B cell (primary cell): ENCODE measurements at regions not wholly inside any gene's neighbourhood (a gene's known extent, or its start where the extent isn't known, plus 50 kb on each side); places are given as distances from the start of the nearest gene placed in this dataset.

ENCODE experiments used
- ATAC-seq: fragments of 200-7000 bp; cut with Tn5 transposase; one replicate; pipeline ENCODE4 v1.10.0; 2021; ENCODE audit warnings: low read depth, mild to moderate bottlenecking, moderate number of reproducible peaks, moderate library complexity
- CTCF ChIA-PET: fragments of 350-600 bp; sonication (Branson Sonifier 250); formaldehyde crosslinking; loops from one replicate; lab custom pipeline; 2021; ENCODE audit warnings: antibody characterized with exemption, inconsistent platforms; lab: Charles Lee
- POLR2A ChIA-PET: fragments of 350-600 bp; sonication (Branson Sonifier 250); formaldehyde crosslinking; loops from one replicate; lab custom pipeline; 2021; ENCODE audit warnings: antibody characterized with exemption; lab: Charles Lee
- DNase-seq: peaks from one replicate; pipeline ENCODE4 v3.0.0; 2013
- H2AFZ ChIP-seq: 2 replicates; pipeline ENCODE4 v1.6.1; 2012; ENCODE audit warnings: mild to moderate bottlenecking, low read depth, low read length; ENCODE audit not compliant: insufficient read depth, poor library complexity, severe bottlenecking
- H3K27ac ChIP-seq, 2 donors: 1 replicate in 1 of 2; 2 replicates in 1 of 2; pipeline ENCODE4 v1.5.1; 2012 to 2013; ENCODE audit warnings: low read length in 2 of 2, mild to moderate bottlenecking in 2 of 2, moderate library complexity in 1 of 2
- H3K27me3 ChIP-seq, 4 experiments: fragments of 200-600 bp in 1 of 4; sonication (generic) in 1 of 4; replicated peaks in 1 of 4; 1 replicate in 2 of 4; 2 replicates in 2 of 4; pipeline versions ENCODE4 v1.6.1 to v1.7.0; 2013 to 2016; ENCODE audit warnings: low read length in 3 of 4, mild to moderate bottlenecking in 2 of 4, mixed read lengths in 1 of 4, moderate library complexity in 1 of 4; ENCODE audit not compliant: insufficient read depth in 4 of 4, control insufficient read depth in 3 of 4; ENCODE audit errors: control extremely low read depth in 1 of 4
- H3K36me3 ChIP-seq, 2 experiments: replicated peaks in 1 of 2; 1 replicate in 1 of 2; 2 replicates in 1 of 2; pipeline versions ENCODE4 v1.6.1 to v1.7.1; 2013; ENCODE audit warnings: low read length in 1 of 2; ENCODE audit not compliant: insufficient read depth in 2 of 2, control insufficient read depth in 1 of 2; ENCODE audit errors: control extremely low read depth in 1 of 2, extremely low read depth in 1 of 2
- H3K4me1 ChIP-seq, 2 donors: fragments of 200-600 bp in 1 of 2; sonication (generic) in 1 of 2; 1 replicate in 1 of 2; 2 replicates in 1 of 2; pipeline versions ENCODE4 v1.5.1 to v1.6.1; 2013 to 2017; ENCODE audit warnings: low read length in 2 of 2; ENCODE audit not compliant: control insufficient read depth in 2 of 2, insufficient read depth in 2 of 2
- H3K4me2 ChIP-seq: replicated peaks from 2 replicates; pipeline ENCODE3; 2012; ENCODE audit warnings: mild to moderate bottlenecking, low read depth, low read length; ENCODE audit not compliant: poor library complexity, severe bottlenecking
- H3K4me3 ChIP-seq, 5 experiments: fragments of 200-600 bp in 1 of 5; sonication (generic) in 1 of 5; 1 replicate in 3 of 5; 2 replicates in 2 of 5; pipeline versions ENCODE4 v1.5.1 to v1.7.0; 2011 to 2016; ENCODE audit warnings: low read length in 4 of 5, mild to moderate bottlenecking in 4 of 5, low read depth in 2 of 5, control low read depth in 1 of 5, moderate library complexity in 1 of 5; ENCODE audit not compliant: insufficient read depth in 1 of 5; ENCODE audit errors: control extremely low read depth in 1 of 5, extremely low read depth in 1 of 5
- H3K79me2 ChIP-seq: fragments of 200-600 bp; sonication (generic); one replicate; pipeline ENCODE4 v1.6.0; 2016; ENCODE audit warnings: low read length; ENCODE audit not compliant: control insufficient read depth, insufficient read depth
- H3K9ac ChIP-seq: fragments of 200-600 bp; sonication (generic); 2 replicates; pipeline ENCODE4 v1.6.1; 2017; ENCODE audit warnings: mild to moderate bottlenecking, low read length, moderate library complexity
- H3K9me3 ChIP-seq, 3 donors: one replicate each; pipeline versions ENCODE4 v1.6.1 to v1.7.1; 2013; ENCODE audit warnings: low read length in 2 of 3; ENCODE audit not compliant: control insufficient read depth in 2 of 3, insufficient read depth in 1 of 3; ENCODE audit errors: control extremely low read depth in 1 of 3
- H4K20me1 ChIP-seq: 2 replicates; pipeline ENCODE4 v1.6.0; 2012; ENCODE audit warnings: mild to moderate bottlenecking, low read length; ENCODE audit not compliant: insufficient read depth, control insufficient read depth, poor library complexity, severe bottlenecking
- H3K27ac Mint-ChIP-seq: one replicate; pipeline ENCODE4 v1.8.0; 2021; ENCODE audit warnings: mixed read lengths
- H3K27me3 Mint-ChIP-seq: one replicate; pipeline ENCODE4 v1.8.0; 2021; ENCODE audit warnings: mixed read lengths
- H3K4me1 Mint-ChIP-seq: one replicate; pipeline ENCODE4 v1.8.0; 2021; ENCODE audit warnings: mixed read lengths
- H3K4me3 Mint-ChIP-seq: one replicate; pipeline ENCODE4 v1.8.0; 2021; ENCODE audit warnings: mixed read lengths
- H3K9me3 Mint-ChIP-seq: one replicate; pipeline ENCODE4 v1.8.0; 2022; ENCODE audit warnings: mixed read lengths; ENCODE audit not compliant: insufficient read depth
- EZH2 ChIP-seq: IDR thresholded peaks from 2 replicates; pipeline ENCODE4 v1.6.1; 2012; ENCODE audit warnings: borderline replicate concordance, low read depth, mild to moderate bottlenecking, moderate library complexity, low read length; ENCODE audit not compliant: insufficient read depth, poor library complexity, severe bottlenecking
- WGBS: methylation state at CpG from one replicate; pipeline ENCODE4 v1.1.5; 2013; ENCODE audit warnings: missing lambda C conversion rate; ENCODE audit not compliant: insufficient coverage; 5-methylcytosine and 5-hydroxymethylcytosine counted together
- intact Hi-C: fragments of 100-400 bp; cut with micrococcal nuclease; formaldehyde crosslinking; loops from one replicate; pipeline ENCODE4 v1.10.0; 2022
- TF ChIP-seq, protein P1 (sequence below): fragments of 200-600 bp; IDR thresholded peaks from one replicate; pipeline ENCODE4 v1.8.0; 2022; ENCODE audit warnings: antibody characterized with exemption, mild to moderate bottlenecking

DNA sequence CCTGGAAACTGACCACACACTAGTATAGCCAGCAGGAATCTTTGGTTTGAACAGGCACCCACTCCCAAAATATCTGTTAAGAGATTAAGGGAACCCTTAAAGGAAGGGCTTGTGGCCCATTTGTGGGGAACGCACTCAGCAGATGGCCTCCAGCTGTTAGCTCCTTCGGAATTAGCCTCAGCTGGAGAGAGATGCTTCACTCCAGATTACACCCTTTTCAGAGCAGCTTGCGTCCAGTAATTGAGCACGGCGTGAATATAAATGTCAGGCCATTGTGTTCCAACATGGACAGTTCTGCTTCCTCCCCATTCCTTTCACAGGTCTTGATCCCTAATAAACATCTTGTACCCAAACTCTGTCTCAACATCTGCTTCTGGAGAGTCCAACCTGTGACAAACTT is 397.8 kb downstream of the SEC23A start:
- no peak overlapping the region for H3K9ac ChIP-seq
- POLR2A ChIA-PET: no interaction called here
- TF ChIP-seq EZH2: no peak
- TF ChIP-seq, protein P1, sequence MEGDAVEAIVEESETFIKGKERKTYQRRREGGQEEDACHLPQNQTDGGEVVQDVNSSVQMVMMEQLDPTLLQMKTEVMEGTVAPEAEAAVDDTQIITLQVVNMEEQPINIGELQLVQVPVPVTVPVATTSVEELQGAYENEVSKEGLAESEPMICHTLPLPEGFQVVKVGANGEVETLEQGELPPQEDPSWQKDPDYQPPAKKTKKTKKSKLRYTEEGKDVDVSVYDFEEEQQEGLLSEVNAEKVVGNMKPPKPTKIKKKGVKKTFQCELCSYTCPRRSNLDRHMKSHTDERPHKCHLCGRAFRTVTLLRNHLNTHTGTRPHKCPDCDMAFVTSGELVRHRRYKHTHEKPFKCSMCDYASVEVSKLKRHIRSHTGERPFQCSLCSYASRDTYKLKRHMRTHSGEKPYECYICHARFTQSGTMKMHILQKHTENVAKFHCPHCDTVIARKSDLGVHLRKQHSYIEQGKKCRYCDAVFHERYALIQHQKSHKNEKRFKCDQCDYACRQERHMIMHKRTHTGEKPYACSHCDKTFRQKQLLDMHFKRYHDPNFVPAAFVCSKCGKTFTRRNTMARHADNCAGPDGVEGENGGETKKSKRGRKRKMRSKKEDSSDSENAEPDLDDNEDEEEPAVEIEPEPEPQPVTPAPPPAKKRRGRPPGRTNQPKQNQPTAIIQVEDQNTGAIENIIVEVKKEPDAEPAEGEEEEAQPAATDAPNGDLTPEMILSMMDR: no peak
- no peaks in the 10 kb centered on the region for H3K9me3 Mint-ChIP-seq
- H3K27ac ChIP-seq: no peak overlapping the region
- no peaks in the 10 kb centered on the region for H3K4me1 ChIP-seq
- H3K4me3 Mint-ChIP-seq: no peak overlapping the region
- H3K4me1 Mint-ChIP-seq: no peaks in the 10 kb centered on the region
- DNase-seq: no peak
- H3K27me3 Mint-ChIP-seq: no peaks in the 10 kb centered on the region
- intact Hi-C loops: no loop called here
- ATAC-seq: no peak
- no peaks in the 10 kb centered on the region for H4K20me1 ChIP-seq
- CTCF ChIA-PET: no interaction called here
- H3K79me2 ChIP-seq: no peaks in the 10 kb centered on the region
- no peak overlapping the region for H3K4me2 ChIP-seq
- no peak overlapping the region for H2AFZ ChIP-seq
- no peak overlapping the region for H3K27ac Mint-ChIP-seq
- H3K36me3 ChIP-seq: no peaks in the 10 kb centered on the region
- H3K4me3 ChIP-seq: no peak overlapping the region
- H3K27me3 ChIP-seq: no peaks in the 10 kb centered on the region
- WGBS: 97% methylated on average over 5 of the region's 5 CpGs
- no peaks in the 10 kb centered on the region for H3K9me3 ChIP-seq

DNA sequence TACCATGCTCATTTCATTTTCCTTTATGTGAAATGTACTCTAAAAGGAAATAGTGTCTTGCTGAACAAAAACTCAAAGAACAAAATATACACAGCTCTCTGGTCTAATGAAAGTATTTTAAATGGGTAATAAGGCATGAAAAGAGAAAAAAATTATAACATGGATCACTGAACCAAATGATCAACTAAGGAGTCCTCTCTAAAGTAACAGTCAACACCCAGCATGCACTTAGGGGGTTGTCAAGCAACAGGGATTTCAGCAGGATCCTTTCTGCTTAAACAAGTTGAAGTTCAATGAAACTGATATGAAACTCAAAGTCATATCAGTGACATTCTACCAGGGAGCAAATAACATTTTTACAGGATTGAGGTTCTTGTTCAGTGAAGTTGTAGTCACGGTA is 398.8 kb downstream of the SEC23A start:
- no peak overlapping the region for H3K4me3 Mint-ChIP-seq
- H3K9ac ChIP-seq: no peak overlapping the region
- no peaks in the 10 kb centered on the region for H3K36me3 ChIP-seq
- CTCF ChIA-PET: no interaction called here
- H3K27ac Mint-ChIP-seq: no peak overlapping the region
- no peaks in the 10 kb centered on the region for H3K9me3 Mint-ChIP-seq
- no peaks in the 10 kb centered on the region for H3K9me3 ChIP-seq
- H3K27me3 Mint-ChIP-seq: no peaks in the 10 kb centered on the region
- no peaks in the 10 kb centered on the region for H3K4me1 Mint-ChIP-seq
- ATAC-seq: no peak
- TF ChIP-seq EZH2: no peak
- TF ChIP-seq, protein P1: no peak
- no peak overlapping the region for H3K4me3 ChIP-seq
- no peak overlapping the region for H3K4me2 ChIP-seq
- no CpG with 5 or more reads among the region's 1 CpG for WGBS
- H3K27ac ChIP-seq: no peak overlapping the region
- H3K4me1 ChIP-seq: no peaks in the 10 kb centered on the region
- intact Hi-C loops: no loop called here
- no peaks in the 10 kb centered on the region for H4K20me1 ChIP-seq
- H2AFZ ChIP-seq: no peak overlapping the region
- DNase-seq: no peak
- H3K79me2 ChIP-seq: no peaks in the 10 kb centered on the region
- POLR2A ChIA-PET: no interaction called here
- no peaks in the 10 kb centered on the region for H3K27me3 ChIP-seq
